ENCODE measurements at regions not wholly inside any gene's neighbourhood (a gene's known extent, or its start where the extent isn't known, plus 50 kb on each side); places are given as distances from the start of the nearest gene placed in this dataset.
A peak's percentile ranks its signal among the peaks of the same experiment; 100 is the strongest.

DNA sequence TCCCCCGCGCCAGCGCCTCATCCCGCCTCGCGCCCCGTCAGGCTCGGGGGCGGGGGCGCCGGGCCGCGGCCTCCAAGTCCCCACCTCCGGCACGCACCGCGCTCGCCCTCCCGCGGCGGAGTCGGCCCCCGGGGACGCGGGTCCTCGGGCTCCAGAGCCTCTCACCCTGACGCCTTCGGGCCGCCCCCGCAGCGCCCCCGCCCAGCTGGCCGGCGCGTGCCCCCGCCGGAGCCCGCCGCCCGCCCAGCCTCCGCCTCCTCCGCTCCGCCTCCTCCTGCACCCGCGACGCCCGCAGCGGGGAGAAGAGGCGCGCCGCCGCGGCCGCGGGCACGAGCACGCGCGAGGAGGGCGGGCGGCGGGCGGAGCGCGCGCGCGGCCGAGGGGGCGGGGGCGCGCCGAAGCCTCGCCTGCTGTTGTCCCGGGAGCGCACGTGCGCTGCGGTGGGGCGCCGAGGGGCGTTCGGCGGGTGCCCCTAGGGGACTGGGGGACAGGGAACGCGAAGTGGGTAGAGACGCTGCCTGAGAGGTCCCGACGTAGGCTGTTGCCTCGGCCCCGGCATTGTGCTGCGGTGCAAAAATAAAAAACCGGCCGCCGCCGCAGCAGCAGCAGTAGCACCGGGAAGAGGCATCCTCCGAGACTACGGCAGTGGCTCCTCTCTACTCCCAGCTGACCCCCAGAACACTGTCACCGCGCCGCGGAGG, 87.4 kb upstream of the ARHGAP32 start (continued):
- TF ChIP-seq, protein P1, sequence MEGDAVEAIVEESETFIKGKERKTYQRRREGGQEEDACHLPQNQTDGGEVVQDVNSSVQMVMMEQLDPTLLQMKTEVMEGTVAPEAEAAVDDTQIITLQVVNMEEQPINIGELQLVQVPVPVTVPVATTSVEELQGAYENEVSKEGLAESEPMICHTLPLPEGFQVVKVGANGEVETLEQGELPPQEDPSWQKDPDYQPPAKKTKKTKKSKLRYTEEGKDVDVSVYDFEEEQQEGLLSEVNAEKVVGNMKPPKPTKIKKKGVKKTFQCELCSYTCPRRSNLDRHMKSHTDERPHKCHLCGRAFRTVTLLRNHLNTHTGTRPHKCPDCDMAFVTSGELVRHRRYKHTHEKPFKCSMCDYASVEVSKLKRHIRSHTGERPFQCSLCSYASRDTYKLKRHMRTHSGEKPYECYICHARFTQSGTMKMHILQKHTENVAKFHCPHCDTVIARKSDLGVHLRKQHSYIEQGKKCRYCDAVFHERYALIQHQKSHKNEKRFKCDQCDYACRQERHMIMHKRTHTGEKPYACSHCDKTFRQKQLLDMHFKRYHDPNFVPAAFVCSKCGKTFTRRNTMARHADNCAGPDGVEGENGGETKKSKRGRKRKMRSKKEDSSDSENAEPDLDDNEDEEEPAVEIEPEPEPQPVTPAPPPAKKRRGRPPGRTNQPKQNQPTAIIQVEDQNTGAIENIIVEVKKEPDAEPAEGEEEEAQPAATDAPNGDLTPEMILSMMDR (CRISPR knock-in tag; IDR thresholded peaks at IDR 0.05) = peak; percentile 53; the same call in 1 of the 2 replicates
- TF ChIP-seq ZNF180 (CRISPR knock-in tag; IDR thresholded peaks at IDR 0.05; ENCODE audit: borderline replicate concordance, low read depth) (no peak), ZNF772 (CRISPR knock-in tag; IDR thresholded peaks at IDR 0.05) (no peak), KDM1A (CRISPR knock-in tag; IDR thresholded peaks at IDR 0.05) (no peak), ZFP90 (CRISPR knock-in tag; IDR thresholded peaks at IDR 0.05; ENCODE audit: borderline replicate concordance) (no peak), HDAC2 (CRISPR knock-in tag; IDR thresholded peaks at IDR 0.05) (no peak; the same call in 1 of the 2 replicates), GTF2F1 (IDR thresholded peaks at IDR 0.05; ENCODE audit: low read length) (no peak), RBM39 (IDR thresholded peaks at IDR 0.05; ENCODE audit: low read depth, low read length, poor library complexity, severe bottlenecking) (peak; percentile 62), ZNF709 (CRISPR knock-in tag; IDR thresholded peaks at IDR 0.05) (no peak), ZNF780A (CRISPR knock-in tag; IDR thresholded peaks at IDR 0.05) (no peak), ZNF891 (CRISPR knock-in tag; IDR thresholded peaks at IDR 0.05) (no peak), NR3C1 (CRISPR knock-in tag; IDR thresholded peaks at IDR 0.05) (no peak), ZNF230 (CRISPR knock-in tag; IDR thresholded peaks at IDR 0.05) (0 out of 2 replicates have a peak, but pooled peaks have one; percentile 34), ZSCAN21 (CRISPR knock-in tag; IDR thresholded peaks at IDR 0.05; ENCODE audit: borderline replicate concordance) (peak; percentile 75; the same call in 1 of the 2 replicates), FOXO1 (CRISPR knock-in tag; IDR thresholded peaks at IDR 0.05) (peak; percentile 45; the same call in 1 of the 2 replicates), ZNF570 (CRISPR knock-in tag; IDR thresholded peaks at IDR 0.05; ENCODE audit: borderline replicate concordance) (no peak), SALL2 (CRISPR knock-in tag; IDR thresholded peaks at IDR 0.05) (no peak), SRSF4 (IDR thresholded peaks at IDR 0.05; ENCODE audit: low read depth, low read length, poor library complexity, severe bottlenecking) (no peak)
- TF ChIP-seq, protein P2, sequence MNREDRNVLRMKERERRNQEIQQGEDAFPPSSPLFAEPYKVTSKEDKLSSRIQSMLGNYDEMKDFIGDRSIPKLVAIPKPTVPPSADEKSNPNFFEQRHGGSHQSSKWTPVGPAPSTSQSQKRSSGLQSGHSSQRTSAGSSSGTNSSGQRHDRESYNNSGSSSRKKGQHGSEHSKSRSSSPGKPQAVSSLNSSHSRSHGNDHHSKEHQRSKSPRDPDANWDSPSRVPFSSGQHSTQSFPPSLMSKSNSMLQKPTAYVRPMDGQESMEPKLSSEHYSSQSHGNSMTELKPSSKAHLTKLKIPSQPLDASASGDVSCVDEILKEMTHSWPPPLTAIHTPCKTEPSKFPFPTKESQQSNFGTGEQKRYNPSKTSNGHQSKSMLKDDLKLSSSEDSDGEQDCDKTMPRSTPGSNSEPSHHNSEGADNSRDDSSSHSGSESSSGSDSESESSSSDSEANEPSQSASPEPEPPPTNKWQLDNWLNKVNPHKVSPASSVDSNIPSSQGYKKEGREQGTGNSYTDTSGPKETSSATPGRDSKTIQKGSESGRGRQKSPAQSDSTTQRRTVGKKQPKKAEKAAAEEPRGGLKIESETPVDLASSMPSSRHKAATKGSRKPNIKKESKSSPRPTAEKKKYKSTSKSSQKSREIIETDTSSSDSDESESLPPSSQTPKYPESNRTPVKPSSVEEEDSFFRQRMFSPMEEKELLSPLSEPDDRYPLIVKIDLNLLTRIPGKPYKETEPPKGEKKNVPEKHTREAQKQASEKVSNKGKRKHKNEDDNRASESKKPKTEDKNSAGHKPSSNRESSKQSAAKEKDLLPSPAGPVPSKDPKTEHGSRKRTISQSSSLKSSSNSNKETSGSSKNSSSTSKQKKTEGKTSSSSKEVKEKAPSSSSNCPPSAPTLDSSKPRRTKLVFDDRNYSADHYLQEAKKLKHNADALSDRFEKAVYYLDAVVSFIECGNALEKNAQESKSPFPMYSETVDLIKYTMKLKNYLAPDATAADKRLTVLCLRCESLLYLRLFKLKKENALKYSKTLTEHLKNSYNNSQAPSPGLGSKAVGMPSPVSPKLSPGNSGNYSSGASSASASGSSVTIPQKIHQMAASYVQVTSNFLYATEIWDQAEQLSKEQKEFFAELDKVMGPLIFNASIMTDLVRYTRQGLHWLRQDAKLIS (CRISPR knock-in tag; IDR thresholded peaks at IDR 0.05) = no peak
- TF ChIP-seq, protein P3, sequence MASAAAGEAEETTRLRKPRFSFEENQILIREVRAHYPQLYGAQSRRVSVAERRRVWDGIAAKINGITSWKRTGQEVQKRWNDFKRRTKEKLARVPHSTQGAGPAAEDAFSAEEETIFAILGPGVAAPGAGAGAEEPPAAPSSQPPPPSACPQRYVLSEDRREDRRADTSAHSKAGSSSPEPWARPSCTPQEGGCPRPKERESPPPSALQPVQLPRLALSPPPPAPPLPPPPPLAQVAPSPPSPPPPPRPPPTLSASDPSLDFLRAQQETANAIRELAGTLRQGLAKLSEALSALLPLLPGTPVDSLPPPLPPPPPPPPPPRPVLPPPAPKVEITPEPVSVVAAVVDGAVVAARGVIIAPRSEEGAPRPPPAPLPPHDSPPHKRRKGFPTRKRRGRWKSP (CRISPR knock-in tag; IDR thresholded peaks at IDR 0.05) = 0 out of 2 replicates have a peak, but pooled peaks have one; percentile 9
- TF ChIP-seq, protein P4, sequence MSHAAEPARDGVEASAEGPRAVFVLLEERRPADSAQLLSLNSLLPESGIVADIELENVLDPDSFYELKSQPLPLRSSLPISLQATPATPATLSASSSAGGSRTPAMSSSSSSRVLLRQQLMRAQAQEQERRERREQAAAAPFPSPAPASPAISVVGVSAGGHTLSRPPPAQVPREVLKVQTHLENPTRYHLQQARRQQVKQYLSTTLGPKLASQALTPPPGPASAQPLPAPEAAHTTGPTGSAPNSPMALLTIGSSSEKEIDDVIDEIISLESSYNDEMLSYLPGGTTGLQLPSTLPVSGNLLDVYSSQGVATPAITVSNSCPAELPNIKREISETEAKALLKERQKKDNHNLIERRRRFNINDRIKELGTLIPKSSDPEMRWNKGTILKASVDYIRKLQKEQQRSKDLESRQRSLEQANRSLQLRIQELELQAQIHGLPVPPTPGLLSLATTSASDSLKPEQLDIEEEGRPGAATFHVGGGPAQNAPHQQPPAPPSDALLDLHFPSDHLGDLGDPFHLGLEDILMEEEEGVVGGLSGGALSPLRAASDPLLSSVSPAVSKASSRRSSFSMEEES (CRISPR knock-in tag; IDR thresholded peaks at IDR 0.05) = no peak

All from HepG2 (cell line).